IPS-NIHi7 (cell line): ENCODE measurements at regions not wholly inside any gene's neighbourhood (a gene's known extent, or its start where the extent isn't known, plus 50 kb on each side); places are given as distances from the start of the nearest gene placed in this dataset.
A peak's percentile ranks its signal among the peaks of the same experiment; 100 is the strongest.

Experiments
- DNase-seq: peaks from one replicate; pipeline ENCODE4 v3.0.0; 2012; ENCODE audit warnings: mixed read lengths; ENCODE audit errors: extremely low spot score

- no peak for DNase-seq
These were observed 512.7 kb upstream of the FAT1 start for GRCh38 chr4:187236209-187236890.

GRCh38 chr4:187238646-187239045 is 515.0 kb upstream of the FAT1 start:
- DNase-seq: no peak

GRCh38 chr4:187251896-187252295 is 528.2 kb upstream of the FAT1 start:
- no peak for DNase-seq

GRCh38 chr4:187256897-187257296 is 533.2 kb upstream of the FAT1 start:
- no peak for DNase-seq

- DNase-seq: peak; percentile 59
These were observed 535.2 kb upstream of the FAT1 start for GRCh38 chr4:187258651-187259401.

- DNase-seq: no peak
These were observed 545.3 kb upstream of the FAT1 start for GRCh38 chr4:187268940-187269339.

GRCh38 chr4:187270154-187270553 is 546.5 kb upstream of the FAT1 start:
- DNase-seq: no peak

GRCh38 chr4:187271848-187272247 is 548.2 kb upstream of the FAT1 start:
- no peak for DNase-seq

GRCh38 chr4:187274153-187274552 is 550.5 kb upstream of the FAT1 start:
- no peak for DNase-seq

- no peak for DNase-seq
These were observed 553.2 kb upstream of the FAT1 start for GRCh38 chr4:187276736-187277408.

- no peak for DNase-seq
These were observed 559.7 kb upstream of the FAT1 start for GRCh38 chr4:187283201-187283955.

GRCh38 chr4:187286525-187286924 is 562.9 kb upstream of the FAT1 start:
- DNase-seq: no peak

- no peak for DNase-seq
These were observed 565.7 kb upstream of the FAT1 start for GRCh38 chr4:187289371-187289770.

- no peak for DNase-seq
These were observed 571.2 kb upstream of the FAT1 start for GRCh38 chr4:187294861-187295260.

GRCh38 chr4:187301923-187302322 is 578.3 kb upstream of the FAT1 start:
- no peak for DNase-seq

- no peak for DNase-seq
These were observed 578.9 kb upstream of the FAT1 start for GRCh38 chr4:187302457-187303150.

- no peak for DNase-seq
These were observed 580.5 kb upstream of the FAT1 start for GRCh38 chr4:187304133-187304532.

- DNase-seq: no peak
These were observed 583.5 kb upstream of the FAT1 start for GRCh38 chr4:187307131-187307530.

- no peak for DNase-seq
These were observed 585.8 kb upstream of the FAT1 start for GRCh38 chr4:187309456-187309855.

GRCh38 chr4:187312299-187312698 is 588.6 kb upstream of the FAT1 start:
- DNase-seq: no peak

- DNase-seq: no peak
These were observed 594.1 kb upstream of the FAT1 start for GRCh38 chr4:187317799-187318198.

GRCh38 chr4:187321711-187322110 is 598.1 kb upstream of the FAT1 start:
- no peak for DNase-seq
